A172 (cell line): ENCODE measurements at regions not wholly inside any gene's neighbourhood (a gene's known extent, or its start where the extent isn't known, plus 50 kb on each side); places are given as distances from the start of the nearest gene placed in this dataset.
A peak's percentile ranks its signal among the peaks of the same experiment; 100 is the strongest.

Source experiments
- DNase-seq: peaks from one replicate; pipeline ENCODE4 v3.0.0-alpha.2; 2015; ENCODE audit warnings: low spot score

GRCh38 chr13:80235967-80236302, 105.0 kb downstream of the SPRY2 start:
- no peak for DNase-seq

DNA sequence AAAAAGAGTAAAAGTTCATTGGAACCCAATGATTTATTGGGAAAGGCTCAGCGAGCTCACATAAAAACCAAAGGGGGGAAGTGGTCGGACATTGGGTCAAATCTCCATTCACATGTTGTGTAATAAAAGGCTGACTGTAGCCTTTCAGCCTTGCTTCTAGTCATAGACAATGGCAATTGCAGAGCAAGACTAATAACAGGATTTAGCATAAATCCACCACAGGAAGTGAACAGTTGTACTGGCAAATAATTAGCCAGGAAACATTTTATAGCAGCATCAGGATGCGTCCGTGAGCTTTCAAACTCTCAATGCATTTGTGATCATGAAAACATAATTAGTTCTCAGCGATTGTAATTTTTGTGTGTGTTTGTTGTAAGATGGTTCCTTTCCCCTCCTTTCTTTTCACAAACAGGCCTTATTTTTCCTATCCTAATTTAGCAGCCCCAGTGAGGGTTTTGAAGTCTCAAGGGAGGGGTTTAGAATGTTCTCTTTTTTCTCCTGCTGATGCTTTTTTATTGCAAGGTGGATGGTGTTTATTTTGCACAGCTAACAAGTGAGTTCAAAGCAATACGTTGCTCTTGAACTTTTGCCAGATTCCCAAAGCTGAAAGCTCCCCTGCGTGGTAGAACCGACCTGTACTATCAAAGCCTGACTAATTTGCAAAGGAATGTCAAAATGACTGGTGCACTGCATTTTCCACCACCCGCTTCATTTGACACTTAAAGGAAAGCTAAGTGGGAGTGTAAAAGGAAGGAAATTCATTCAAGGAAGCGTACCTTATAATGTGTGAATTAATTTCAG, 105.6 kb downstream of the SPRY2 start:
- peak; percentile 35 for DNase-seq

GRCh38 chr13:80227645-80228044, 113.3 kb downstream of the SPRY2 start:
- no peak for DNase-seq

GRCh38 chr13:80226645-80227044, 114.3 kb downstream of the SPRY2 start:
- DNase-seq: no peak

DNA sequence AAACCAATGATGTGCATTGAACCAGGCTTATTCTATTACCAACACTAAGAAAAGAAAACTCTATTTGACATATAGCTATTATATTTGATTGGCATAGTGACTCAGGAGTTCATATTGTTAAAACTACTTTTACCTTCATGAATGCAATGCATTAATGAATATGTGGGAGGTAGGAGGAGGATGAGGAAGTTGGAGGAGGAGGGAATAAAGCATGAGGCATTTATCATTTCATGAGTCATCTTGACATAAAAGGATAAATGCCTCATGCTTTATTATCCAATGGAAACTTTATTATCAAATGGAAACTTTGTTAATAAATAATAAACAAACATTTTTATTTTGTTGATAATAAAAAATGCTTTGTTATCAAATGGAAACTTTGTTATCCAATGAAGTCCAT, 116.5 kb downstream of the SPRY2 start:
- peak; percentile 59 for DNase-seq

- DNase-seq: peak; percentile 80
These were observed 123.1 kb downstream of the SPRY2 start for GRCh38 chr13:80217614-80218456.

GRCh38 chr13:80215368-80215767, 125.6 kb downstream of the SPRY2 start:
- no peak for DNase-seq

GRCh38 chr13:80214521-80214991, 126.4 kb downstream of the SPRY2 start:
- no peak for DNase-seq

- no peak for DNase-seq
These were observed 126.9 kb downstream of the SPRY2 start for GRCh38 chr13:80214050-80214449.

- DNase-seq: no peak
These were observed 127.7 kb downstream of the SPRY2 start for GRCh38 chr13:80213201-80213600.

DNA sequence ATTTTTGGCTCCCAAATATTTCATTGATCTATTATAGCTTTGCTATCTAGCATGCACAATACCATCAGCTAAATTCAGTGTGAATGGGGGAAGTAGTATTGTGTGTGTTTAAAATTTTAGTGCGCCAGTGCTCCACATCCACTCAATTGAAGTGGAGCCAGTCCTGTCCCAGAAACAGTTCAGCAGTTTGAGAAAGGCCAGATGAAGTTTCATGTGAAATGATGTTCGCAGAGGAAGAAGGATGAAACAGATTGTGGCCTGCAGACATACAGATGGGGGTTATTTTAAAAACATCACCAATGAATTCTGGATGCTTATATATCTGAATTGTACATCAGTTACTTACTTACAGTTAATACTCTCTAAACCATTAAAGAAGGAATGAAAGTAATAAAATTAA, 129.4 kb downstream of the SPRY2 start:
- DNase-seq: no peak

DNA sequence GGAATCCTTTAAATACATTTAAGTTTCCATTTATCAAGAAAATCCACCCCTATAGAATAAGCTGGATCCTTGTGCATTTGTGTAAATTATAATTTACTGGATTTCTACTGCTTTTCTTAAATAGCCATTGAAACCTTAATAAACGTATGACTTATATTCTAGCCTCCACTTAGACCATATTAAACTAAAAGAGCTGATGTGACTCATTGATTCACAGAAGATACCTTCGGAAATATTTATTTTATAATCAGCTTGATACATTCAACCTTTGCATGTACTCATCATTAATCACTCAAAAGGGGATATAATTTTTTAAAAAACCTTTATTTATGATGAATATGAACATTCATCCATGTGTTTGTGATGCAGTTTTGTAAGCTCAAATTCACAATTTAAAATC, 136.3 kb downstream of the SPRY2 start:
- DNase-seq: no peak

- no peak for DNase-seq
These were observed 137.4 kb downstream of the SPRY2 start for GRCh38 chr13:80203496-80203895.

DNA sequence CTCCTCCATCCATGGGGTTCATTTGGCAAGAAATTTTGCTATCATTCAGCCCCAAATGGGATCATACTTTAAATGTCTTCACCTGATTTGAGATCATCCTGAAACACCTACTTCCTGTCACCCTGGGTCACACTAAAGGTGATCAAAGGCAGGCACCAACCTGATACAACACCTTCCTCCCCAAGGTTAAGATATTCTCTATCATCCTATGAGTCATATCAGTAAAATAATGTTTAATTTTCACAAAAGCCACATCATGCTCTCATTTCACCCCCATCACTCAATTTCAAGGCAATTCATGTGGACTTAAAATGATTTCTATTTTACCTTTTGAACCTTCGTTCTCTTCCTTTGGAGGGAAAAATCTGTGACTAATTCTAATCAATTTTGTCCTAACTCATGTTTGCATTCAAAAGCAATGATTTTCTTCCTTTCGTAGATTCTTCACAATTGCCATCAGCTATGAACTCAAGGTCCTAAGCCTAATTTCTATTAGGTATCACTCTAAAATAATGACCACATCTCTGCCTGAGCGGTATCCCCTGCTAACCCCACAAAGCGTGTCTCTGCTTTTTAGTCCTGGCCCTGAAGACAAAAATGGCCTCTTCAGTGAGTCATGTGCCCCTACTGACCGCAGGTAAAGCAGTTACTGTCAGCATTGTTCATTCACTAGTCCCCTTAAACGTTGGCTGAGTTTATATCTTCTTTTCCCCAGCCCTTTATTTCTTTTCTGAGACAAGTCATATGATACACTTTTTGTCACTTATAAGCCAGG, 139.0 kb downstream of the SPRY2 start:
- no peak for DNase-seq

- DNase-seq: no peak
These were observed 141.2 kb downstream of the SPRY2 start for GRCh38 chr13:80199585-80200292.

GRCh38 chr13:80199067-80199466, 141.9 kb downstream of the SPRY2 start:
- no peak for DNase-seq

DNA sequence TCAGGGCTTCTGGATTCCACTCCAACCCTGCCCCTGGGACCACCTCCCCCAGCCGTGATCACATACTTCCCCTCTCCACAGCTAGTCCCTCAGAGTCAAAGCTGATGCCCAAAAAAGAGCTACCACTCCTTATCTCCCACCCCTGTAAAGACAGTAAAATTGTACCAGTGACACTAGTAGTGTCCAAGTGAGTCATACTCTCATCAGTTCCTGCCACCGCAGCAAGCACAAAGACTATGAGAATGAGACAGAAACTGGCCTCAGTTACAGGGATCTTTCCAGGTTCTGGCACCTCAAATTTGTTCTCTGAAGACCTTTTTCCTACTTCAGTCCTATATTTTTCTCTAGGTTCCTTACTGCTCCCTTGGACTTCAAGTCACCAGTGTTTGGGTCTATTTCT, 144.2 kb downstream of the SPRY2 start:
- DNase-seq: peak; percentile 16

DNA sequence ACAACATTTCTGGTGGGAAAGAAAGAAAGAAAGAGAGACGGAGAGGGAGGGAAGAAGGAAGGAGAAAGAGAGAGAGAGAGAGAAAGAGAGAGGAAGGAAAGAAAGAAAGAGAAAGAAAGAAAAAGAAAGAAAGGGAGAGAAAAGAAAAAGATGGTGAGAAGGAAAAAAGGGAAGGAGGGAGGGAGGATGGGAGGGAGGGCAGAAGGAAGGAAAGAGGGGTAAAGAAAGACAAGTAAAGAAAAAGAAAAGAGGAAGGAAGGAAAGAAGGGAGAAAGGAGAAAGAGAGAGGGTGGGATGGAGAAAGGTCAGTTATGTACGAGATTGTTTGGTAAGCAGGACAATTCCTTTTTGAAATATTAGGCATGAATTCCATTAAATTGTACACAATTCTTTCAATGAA, 145.3 kb downstream of the SPRY2 start:
- no peak for DNase-seq

DNA sequence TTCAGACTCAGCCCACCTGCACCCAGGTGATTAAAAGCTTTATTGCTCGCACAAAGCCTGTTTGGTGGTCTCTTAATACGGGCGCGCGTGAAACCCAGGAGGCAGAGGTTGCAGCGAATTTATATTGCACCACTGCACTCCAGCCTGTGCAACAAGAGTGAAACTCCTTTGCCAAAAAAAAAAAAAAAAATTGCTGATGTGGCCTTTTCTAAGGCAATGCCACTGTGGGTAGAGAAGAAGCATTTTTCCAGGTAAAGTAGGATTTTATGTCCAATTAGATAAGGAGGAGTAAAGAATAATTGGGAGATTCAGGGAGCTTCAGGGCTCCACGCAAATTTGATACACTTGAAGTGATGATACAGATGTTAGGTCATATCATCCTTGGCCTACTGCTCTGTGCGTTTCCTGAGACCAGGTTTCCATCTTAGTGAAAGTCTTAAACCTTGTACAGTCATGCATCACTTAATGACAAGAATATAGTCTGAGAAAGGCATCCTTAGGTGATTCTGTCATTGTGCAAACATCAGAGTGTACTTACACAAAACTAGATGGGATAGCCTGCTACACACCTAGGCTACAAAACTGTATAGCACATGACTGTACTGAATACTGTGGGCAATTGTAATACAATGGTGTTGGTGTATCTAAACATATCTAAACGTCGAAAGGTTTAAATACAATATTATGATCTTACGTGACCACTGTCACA, 150.9 kb downstream of the SPRY2 start:
- DNase-seq: no peak

GRCh38 chr13:80180740-80181355, 160.1 kb downstream of the SPRY2 start:
- DNase-seq: no peak

DNA sequence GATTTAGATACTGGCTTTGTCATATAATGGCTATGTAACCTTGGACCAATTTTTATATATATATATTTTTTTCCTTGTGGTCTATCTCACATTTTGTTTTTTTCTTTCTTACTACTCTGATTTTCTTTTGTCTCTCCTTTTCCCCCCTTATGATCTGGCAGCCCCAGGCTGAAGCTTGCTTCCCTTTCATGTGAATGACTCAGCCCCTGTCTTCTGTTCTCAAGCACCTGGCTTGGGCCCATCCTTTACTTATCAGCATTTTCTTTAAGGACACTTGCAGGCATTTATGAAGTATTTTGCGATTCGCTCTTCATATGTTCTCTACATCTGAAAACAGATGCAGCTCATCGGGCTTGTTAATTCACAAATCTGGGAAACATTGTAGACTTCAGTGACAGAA, 163.6 kb downstream of the SPRY2 start:
- no peak for DNase-seq
